Calu3 (cell line): ENCODE measurements at regions not wholly inside any gene's neighbourhood (a gene's known extent, or its start where the extent isn't known, plus 50 kb on each side); places are given as distances from the start of the nearest gene placed in this dataset.

ENCODE experiments used
- BruUV-seq: library from RNA; stranded (reverse); fragments of 400-500 nt; replicated peaks from 2 replicates; lab custom pipeline; 2021; lab: Mats Ljungman, UMichigan
- CTCF ChIA-PET: fragments of 300-600 bp; sonication (Branson Sonifier 250); formaldehyde crosslinking; loops from one replicate; lab custom pipeline; 2022; ENCODE audit warnings: antibody characterized with exemption; lab: Charles Lee
- DNase-seq: peaks from one replicate; pipeline ENCODE4 v3.0.0; 2022
- H3K27ac Mint-ChIP-seq: one replicate; pipeline ENCODE4 v1.8.0; 2022; ENCODE audit warnings: mixed read lengths; ENCODE audit not compliant: unreplicated experiment
- H3K27me3 Mint-ChIP-seq: one replicate; pipeline ENCODE4 v1.8.0; 2022; ENCODE audit warnings: mixed read lengths; ENCODE audit not compliant: unreplicated experiment
- H3K36me3 Mint-ChIP-seq: one replicate; pipeline ENCODE4 v1.8.0; 2022; ENCODE audit warnings: mild to moderate bottlenecking, moderate library complexity, mixed read lengths; ENCODE audit not compliant: insufficient read depth, unreplicated experiment
- H3K4me1 Mint-ChIP-seq: one replicate; pipeline ENCODE4 v1.8.0; 2022; ENCODE audit warnings: mild to moderate bottlenecking, low read depth, mixed read lengths; ENCODE audit not compliant: unreplicated experiment
- H3K4me3 Mint-ChIP-seq: one replicate; pipeline ENCODE4 v1.8.0; 2022; ENCODE audit warnings: mild to moderate bottlenecking, low read depth, moderate library complexity, mixed read lengths; ENCODE audit not compliant: unreplicated experiment
- H3K9me3 Mint-ChIP-seq: one replicate; pipeline ENCODE4 v1.8.0; 2022; ENCODE audit warnings: low read depth, mixed read lengths; ENCODE audit not compliant: unreplicated experiment
- intact Hi-C: fragments of 100-400 bp; cut with micrococcal nuclease; formaldehyde crosslinking; loops from one replicate; pipeline ENCODE4 v1.10.0; 2022; ENCODE audit not compliant: unreplicated experiment
- TF ChIP-seq, protein P1 (sequence below): fragments of 200-600 bp; IDR thresholded peaks from one replicate; pipeline ENCODE4 v1.8.0; 2022; ENCODE audit warnings: antibody characterized with exemption; ENCODE audit not compliant: unreplicated experiment

DNA sequence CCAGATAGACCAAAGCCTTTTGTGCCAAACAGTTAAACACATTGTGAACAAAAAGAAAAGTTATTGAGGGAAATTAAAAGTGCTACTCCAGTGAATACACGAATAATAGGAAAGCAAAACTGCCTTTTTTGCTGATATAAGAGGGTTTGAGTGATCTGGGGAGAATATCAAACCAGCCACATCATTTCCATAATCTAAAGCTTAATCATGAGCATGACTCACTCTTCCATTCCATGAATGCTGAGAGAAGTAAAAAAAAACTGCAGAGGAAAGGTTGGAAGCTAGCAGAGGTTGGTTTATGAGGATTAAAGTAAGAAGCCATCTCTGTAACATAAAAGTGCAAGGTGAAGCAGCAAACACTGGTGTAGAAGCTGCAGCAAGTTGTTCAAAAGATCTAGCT, 350.6 kb upstream of the NCAM2 start:
- TF ChIP-seq, protein P1, sequence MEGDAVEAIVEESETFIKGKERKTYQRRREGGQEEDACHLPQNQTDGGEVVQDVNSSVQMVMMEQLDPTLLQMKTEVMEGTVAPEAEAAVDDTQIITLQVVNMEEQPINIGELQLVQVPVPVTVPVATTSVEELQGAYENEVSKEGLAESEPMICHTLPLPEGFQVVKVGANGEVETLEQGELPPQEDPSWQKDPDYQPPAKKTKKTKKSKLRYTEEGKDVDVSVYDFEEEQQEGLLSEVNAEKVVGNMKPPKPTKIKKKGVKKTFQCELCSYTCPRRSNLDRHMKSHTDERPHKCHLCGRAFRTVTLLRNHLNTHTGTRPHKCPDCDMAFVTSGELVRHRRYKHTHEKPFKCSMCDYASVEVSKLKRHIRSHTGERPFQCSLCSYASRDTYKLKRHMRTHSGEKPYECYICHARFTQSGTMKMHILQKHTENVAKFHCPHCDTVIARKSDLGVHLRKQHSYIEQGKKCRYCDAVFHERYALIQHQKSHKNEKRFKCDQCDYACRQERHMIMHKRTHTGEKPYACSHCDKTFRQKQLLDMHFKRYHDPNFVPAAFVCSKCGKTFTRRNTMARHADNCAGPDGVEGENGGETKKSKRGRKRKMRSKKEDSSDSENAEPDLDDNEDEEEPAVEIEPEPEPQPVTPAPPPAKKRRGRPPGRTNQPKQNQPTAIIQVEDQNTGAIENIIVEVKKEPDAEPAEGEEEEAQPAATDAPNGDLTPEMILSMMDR: no peak
- no peak overlapping the region for H3K27ac Mint-ChIP-seq
- H3K4me1 Mint-ChIP-seq: no peaks in the 10 kb centered on the region
- intact Hi-C loops: no loop called here
- no peaks in the 10 kb centered on the region for H3K36me3 Mint-ChIP-seq
- H3K9me3 Mint-ChIP-seq: peaks cover 6% of the 10 kb centered on the region
- no peak for DNase-seq
- H3K27me3 Mint-ChIP-seq: no peaks in the 10 kb centered on the region
- H3K4me3 Mint-ChIP-seq: no peak overlapping the region
- no TSS peak for BruUV-seq
- CTCF ChIA-PET: no interaction called here

DNA sequence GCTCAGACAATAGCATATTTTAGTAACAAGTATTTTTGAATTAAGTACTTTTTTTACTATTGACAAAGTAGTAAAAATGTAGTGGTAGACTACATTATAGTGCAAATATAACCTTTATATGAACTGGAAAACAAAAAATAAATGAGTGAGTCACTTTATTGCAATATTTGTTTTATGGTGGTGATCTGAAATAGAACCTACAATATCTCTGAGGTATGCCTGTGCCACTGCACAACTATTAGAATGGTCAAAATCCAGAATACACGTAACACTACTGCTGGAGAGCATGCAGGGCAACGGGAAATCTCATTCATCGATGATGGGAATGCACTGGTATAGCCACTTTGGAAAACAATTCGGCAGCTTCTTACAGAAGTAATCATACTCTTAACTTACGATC, 349.0 kb upstream of the NCAM2 start:
- intact Hi-C loops: no loop called here

DNA sequence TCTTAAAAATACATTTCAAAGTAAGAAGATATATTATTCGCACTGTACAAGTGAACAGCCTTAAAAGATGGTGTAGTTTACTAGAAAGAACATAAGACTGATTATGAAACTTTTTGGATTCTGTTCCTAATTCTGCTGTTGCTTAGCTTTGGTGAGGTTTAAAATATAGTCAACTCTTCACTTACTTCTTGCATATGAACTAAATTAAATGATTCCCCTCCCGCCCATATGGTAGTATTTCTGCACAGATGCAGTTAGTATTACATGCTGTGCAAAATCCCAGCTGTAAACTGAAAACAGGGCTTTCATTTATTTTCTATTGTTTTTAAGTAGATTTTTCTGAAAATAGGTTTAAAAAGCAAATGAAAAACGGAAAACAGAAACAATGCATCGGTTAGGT, 345.4 kb upstream of the NCAM2 start:
- no peaks in the 10 kb centered on the region for H3K4me1 Mint-ChIP-seq
- DNase-seq: no peak
- no peak overlapping the region for H3K4me3 Mint-ChIP-seq
- H3K27me3 Mint-ChIP-seq: no peaks in the 10 kb centered on the region
- CTCF ChIA-PET: no interaction called here
- BruUV-seq: no TSS peak
- H3K9me3 Mint-ChIP-seq: no peaks in the 10 kb centered on the region
- TF ChIP-seq, protein P1: no peak
- H3K36me3 Mint-ChIP-seq: no peaks in the 10 kb centered on the region
- H3K27ac Mint-ChIP-seq: no peak overlapping the region
- intact Hi-C loops: no loop called here

More for the DNA sequence above, 349.0 kb upstream of the NCAM2 start:
- Mint-ChIP-seq H3K27me3 (no peaks in the 10 kb centered on the region), H3K4me1 (no peaks in the 10 kb centered on the region), H3K4me3 (no peak overlapping the region), H3K9me3 (no peaks in the 10 kb centered on the region), H3K27ac (no peak overlapping the region), H3K36me3 (no peaks in the 10 kb centered on the region)
- BruUV-seq: no TSS peak
- no peak for DNase-seq
- TF ChIP-seq, protein P1: no peak
- CTCF ChIA-PET: no interaction called here

DNA sequence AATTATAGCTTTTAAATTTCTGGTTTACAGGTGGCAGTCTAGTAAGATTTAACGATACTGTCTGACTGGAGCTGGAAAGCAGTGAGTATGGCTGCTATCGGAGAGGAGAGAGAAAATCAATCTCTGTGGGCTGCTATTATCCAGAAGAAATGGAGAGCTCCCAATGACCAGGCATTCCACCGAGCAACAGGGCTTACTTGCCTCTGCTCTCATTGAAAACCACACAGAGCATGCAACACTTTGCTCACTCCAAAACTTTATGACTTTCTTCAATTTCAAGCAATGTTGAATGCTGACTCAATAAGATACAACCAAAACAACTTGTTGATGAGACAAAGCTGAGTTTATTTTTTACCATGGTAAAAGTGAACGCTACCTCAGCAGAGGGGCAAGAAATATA, 337.0 kb upstream of the NCAM2 start:
- no peak overlapping the region for H3K27ac Mint-ChIP-seq
- H3K4me1 Mint-ChIP-seq: no peaks in the 10 kb centered on the region
- TF ChIP-seq, protein P1: no peak
- H3K9me3 Mint-ChIP-seq: peaks cover 4% of the 10 kb centered on the region
- no TSS peak for BruUV-seq
- H3K27me3 Mint-ChIP-seq: no peaks in the 10 kb centered on the region
- CTCF ChIA-PET: no interaction called here
- DNase-seq: no peak
- no peak overlapping the region for H3K4me3 Mint-ChIP-seq
- H3K36me3 Mint-ChIP-seq: no peaks in the 10 kb centered on the region
- intact Hi-C loops: no loop called here
